ENCODE measurements at regions not wholly inside any gene's neighbourhood (a gene's known extent, or its start where the extent isn't known, plus 50 kb on each side); places are given as distances from the start of the nearest gene placed in this dataset.

GRCh38 chr9:80077059-80077458, 505.3 kb downstream of the TLE4 start:
- no peaks in the 10 kb centered on the region for H3K27me3 ChIP-seq (replicated peaks in 1 of 2; ENCODE audit: control insufficient read depth in 2 of 2, insufficient read depth in 2 of 2, low read length in 1 of 2)
- no peaks in the 10 kb centered on the region for H3K79me2 ChIP-seq (ENCODE audit: control insufficient read depth, insufficient read depth, low read length)
- H3K36me3 ChIP-seq (ENCODE audit: control insufficient read depth in 2 of 2, insufficient read depth in 2 of 2, low read length in 1 of 2) = no peaks in the 10 kb centered on the region
- SMC1A ChIA-PET (ENCODE audit: uncharacterized antibody, unreplicated experiment) = interaction anchor here (0.7 kb wide), 1 partner anchor 1079 kb away, joined by 3 read pairs; no protein-coding TSS in a partner anchor
- DNase-seq (ENCODE audit: low read depth, low spot score) (no peak), FAIRE-seq (no peak), ATAC-seq (no peak)
- H3K27ac ChIP-seq (ENCODE audit: control insufficient read depth, insufficient read depth) = no peak overlapping the region
- RAD21 ChIA-PET (ENCODE audit: unreplicated experiment) = no interaction called here
- no TSS peak for BruUV-seq (replicated peaks)
- no peak overlapping the region for H3K9ac ChIP-seq (ENCODE audit: control insufficient read depth, insufficient read depth, low read length)
- CTCF ChIA-PET = no interaction called here
- H3K9me3 ChIP-seq (replicated peaks; ENCODE audit: control insufficient read depth, insufficient read depth, low read length) = no peaks in the 10 kb centered on the region
- no peak overlapping the region for H3K4me2 ChIP-seq (ENCODE audit: control insufficient read depth, insufficient read depth)
- H2AFZ ChIP-seq (ENCODE audit: control insufficient read depth, low read depth, low read length) = no peak overlapping the region
- POLR2A ChIA-PET = no interaction called here
- no peaks in the 10 kb centered on the region for H3K4me1 ChIP-seq (ENCODE audit: control insufficient read depth, insufficient read depth, low read length)
- intact Hi-C loops (cut with micrococcal nuclease; ENCODE audit: unreplicated experiment) = no loop called here
- in situ Hi-C loops (cut with MboI) = no loop called here
- H3K4me3 ChIP-seq = no peak overlapping the region
- WGBS (ENCODE audit: insufficient coverage, insufficient replicate concordance, low lambda C conversion rate, missing lambda C conversion rate) = 29% methylated on average over 3 of the region's 3 CpGs
- H4K20me1 ChIP-seq (ENCODE audit: control insufficient read depth, insufficient read depth) = no peaks in the 10 kb centered on the region
- TF ChIP-seq RB1 (IDR thresholded peaks at IDR 0.05; ENCODE audit: borderline replicate concordance) = no peak
- TF ChIP-seq MAX (IDR thresholded peaks at IDR 0.05; ENCODE audit: low read depth, low read length) = no peak
- no peak for TF ChIP-seq GABPA (IDR thresholded peaks at IDR 0.05; ENCODE audit: low read depth)
- TF ChIP-seq MYC (IDR thresholded peaks at IDR 0.05; ENCODE audit: insufficient read depth, insufficient read length, insufficient replicate concordance, low read length, severe bottlenecking) = no peak
- no peak for TF ChIP-seq BCLAF1 (IDR thresholded peaks at IDR 0.05)
- no peak for TF ChIP-seq RELB (IDR thresholded peaks at IDR 0.05; ENCODE audit: low read depth)
- no peak for TF ChIP-seq POU2F2 (IDR thresholded peaks at IDR 0.05; ENCODE audit: borderline replicate concordance, low read depth, low read length)
- no peak for TF ChIP-seq USF2 (IDR thresholded peaks at IDR 0.05; ENCODE audit: borderline replicate concordance, low read depth, low read length)
- TF ChIP-seq FOXM1 (IDR thresholded peaks at IDR 0.05; ENCODE audit: low read depth, low read length) = no peak
- no peak for TF ChIP-seq BRCA1 (IDR thresholded peaks at IDR 0.05; ENCODE audit: low read depth, low read length)
- no peak for TF ChIP-seq ZNF217 (IDR thresholded peaks at IDR 0.05)
- TF ChIP-seq E2F4 (IDR thresholded peaks at IDR 0.05; ENCODE audit: low read depth, low read length) = no peak
- no peak for TF ChIP-seq IRF5 (IDR thresholded peaks at IDR 0.05; ENCODE audit: borderline replicate concordance)
- TF ChIP-seq PKNOX1 (IDR thresholded peaks at IDR 0.05) = no peak
- TF ChIP-seq WRNIP1 (IDR thresholded peaks at IDR 0.05; ENCODE audit: borderline replicate concordance, low read depth, low read length) = no peak
- TF ChIP-seq PAX8 (IDR thresholded peaks at IDR 0.05) = no peak

Data from GM12878 (cell line).